SK-N-SH treated with all-trans-retinoic acid at 6 μM for 48 hours (cell line): ENCODE measurements at regions not wholly inside any gene's neighbourhood (a gene's known extent, or its start where the extent isn't known, plus 50 kb on each side); places are given as distances from the start of the nearest gene placed in this dataset.

Experiments used
- ARNTL ChIP-seq: fragments of 450-650 bp; formaldehyde crosslinking; IDR thresholded peaks from 2 replicates; pipeline ENCODE4 v1.5.0; 2020; ENCODE audit warnings: low read depth, mild to moderate bottlenecking, moderate library complexity, borderline replicate concordance
- BACH2 ChIP-seq: fragments of 250-450 bp; sonication (Bioruptor Pico); IDR thresholded peaks from 2 replicates; pipeline ENCODE4 v1.9.0; 2021; ENCODE audit warnings: mild to moderate bottlenecking, borderline replicate concordance
- CSDC2 ChIP-seq: fragments of 250-450 bp; sonication (Bioruptor Pico); IDR thresholded peaks from 2 replicates; pipeline ENCODE4 v1.5.0; 2020; ENCODE audit warnings: mild to moderate bottlenecking, moderate library complexity
- RARB ChIP-seq: fragments of 250-450 bp; sonication (Bioruptor Pico); IDR thresholded peaks from 2 replicates; pipeline ENCODE4 v1.8.0; 2021; ENCODE audit warnings: mild to moderate bottlenecking, moderate library complexity
- TCF4 ChIP-seq: fragments of 250-450 bp; sonication (Bioruptor Pico); IDR thresholded peaks from 2 replicates; pipeline ENCODE4 v1.8.0; 2021; ENCODE audit warnings: mild to moderate bottlenecking, moderate library complexity, borderline replicate concordance
- ZC3H10 ChIP-seq: fragments of 250-450 bp; sonication (Bioruptor Pico); IDR thresholded peaks from 2 replicates; pipeline ENCODE4 v1.5.1; 2021; ENCODE audit warnings: mild to moderate bottlenecking, moderate library complexity
- ZFP3 ChIP-seq: fragments of 250-450 bp; sonication (Bioruptor Pico); IDR thresholded peaks from 2 replicates; pipeline ENCODE4 v1.5.0; 2020; ENCODE audit warnings: mild to moderate bottlenecking, moderate library complexity
- ZFP30 ChIP-seq: fragments of 450-650 bp; formaldehyde crosslinking; IDR thresholded peaks from 2 replicates; pipeline ENCODE4 v1.5.0; 2022; ENCODE audit warnings: mild to moderate bottlenecking, moderate library complexity
- ZNF565 ChIP-seq: fragments of 450-650 bp; formaldehyde crosslinking; conservative IDR thresholded peaks from 2 replicates; pipeline ENCODE4 v1.5.0; 2020; ENCODE audit warnings: low read depth, mild to moderate bottlenecking, moderate library complexity
- ZNF70 ChIP-seq: fragments of 450-650 bp; formaldehyde crosslinking; IDR thresholded peaks from 2 replicates; pipeline ENCODE4 v1.5.0; 2020; ENCODE audit warnings: mild to moderate bottlenecking, moderate library complexity
- TF ChIP-seq, protein P1 (sequence below): fragments of 250-450 bp; sonication (Bioruptor Pico); IDR thresholded peaks from 2 replicates; pipeline ENCODE4 v1.8.0; 2020; ENCODE audit warnings: mild to moderate bottlenecking, moderate library complexity, borderline replicate concordance
- TF ChIP-seq, protein P2 (sequence below): fragments of 250-450 bp; sonication (Bioruptor Pico); IDR thresholded peaks from 2 replicates; pipeline ENCODE4 v1.5.1; 2020; ENCODE audit warnings: low read depth, mild to moderate bottlenecking, moderate library complexity

DNA sequence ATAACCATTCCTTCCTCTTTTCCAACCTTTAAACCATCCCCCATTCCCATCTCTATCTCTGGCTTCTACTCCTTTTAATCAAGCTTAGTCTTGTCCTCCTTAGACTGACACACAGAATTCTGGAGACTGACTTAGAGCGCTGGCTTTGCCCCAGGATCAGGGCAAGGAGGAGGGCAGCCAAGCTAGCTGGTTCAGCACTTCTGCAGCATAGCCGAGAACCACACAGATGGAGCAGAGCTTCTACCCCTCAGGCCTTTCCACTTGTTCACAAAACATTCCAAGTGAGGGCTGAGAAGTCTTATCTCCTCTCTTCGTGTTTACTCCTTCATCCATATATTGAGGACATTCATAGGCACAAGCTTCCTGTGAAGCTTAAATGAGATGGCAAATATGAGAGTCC, 246.5 kb upstream of the PEX5L start:
- TF ChIP-seq ZC3H10 (no peak), ZNF565 (CRISPR knock-in tag) (no peak), RARB (CRISPR knock-in tag) (no peak), ARNTL (CRISPR knock-in tag) (no peak), ZNF70 (CRISPR knock-in tag) (no peak), ZFP3 (CRISPR knock-in tag) (no peak), CSDC2 (no peak), ZFP30 (no peak), TCF4 (CRISPR knock-in tag) (no peak), BACH2 (no peak)
- TF ChIP-seq, protein P1, sequence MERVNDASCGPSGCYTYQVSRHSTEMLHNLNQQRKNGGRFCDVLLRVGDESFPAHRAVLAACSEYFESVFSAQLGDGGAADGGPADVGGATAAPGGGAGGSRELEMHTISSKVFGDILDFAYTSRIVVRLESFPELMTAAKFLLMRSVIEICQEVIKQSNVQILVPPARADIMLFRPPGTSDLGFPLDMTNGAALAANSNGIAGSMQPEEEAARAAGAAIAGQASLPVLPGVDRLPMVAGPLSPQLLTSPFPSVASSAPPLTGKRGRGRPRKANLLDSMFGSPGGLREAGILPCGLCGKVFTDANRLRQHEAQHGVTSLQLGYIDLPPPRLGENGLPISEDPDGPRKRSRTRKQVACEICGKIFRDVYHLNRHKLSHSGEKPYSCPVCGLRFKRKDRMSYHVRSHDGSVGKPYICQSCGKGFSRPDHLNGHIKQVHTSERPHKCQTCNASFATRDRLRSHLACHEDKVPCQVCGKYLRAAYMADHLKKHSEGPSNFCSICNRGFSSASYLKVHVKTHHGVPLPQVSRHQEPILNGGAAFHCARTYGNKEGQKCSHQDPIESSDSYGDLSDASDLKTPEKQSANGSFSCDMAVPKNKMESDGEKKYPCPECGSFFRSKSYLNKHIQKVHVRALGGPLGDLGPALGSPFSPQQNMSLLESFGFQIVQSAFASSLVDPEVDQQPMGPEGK (CRISPR knock-in tag): no peak
- TF ChIP-seq, protein P2, sequence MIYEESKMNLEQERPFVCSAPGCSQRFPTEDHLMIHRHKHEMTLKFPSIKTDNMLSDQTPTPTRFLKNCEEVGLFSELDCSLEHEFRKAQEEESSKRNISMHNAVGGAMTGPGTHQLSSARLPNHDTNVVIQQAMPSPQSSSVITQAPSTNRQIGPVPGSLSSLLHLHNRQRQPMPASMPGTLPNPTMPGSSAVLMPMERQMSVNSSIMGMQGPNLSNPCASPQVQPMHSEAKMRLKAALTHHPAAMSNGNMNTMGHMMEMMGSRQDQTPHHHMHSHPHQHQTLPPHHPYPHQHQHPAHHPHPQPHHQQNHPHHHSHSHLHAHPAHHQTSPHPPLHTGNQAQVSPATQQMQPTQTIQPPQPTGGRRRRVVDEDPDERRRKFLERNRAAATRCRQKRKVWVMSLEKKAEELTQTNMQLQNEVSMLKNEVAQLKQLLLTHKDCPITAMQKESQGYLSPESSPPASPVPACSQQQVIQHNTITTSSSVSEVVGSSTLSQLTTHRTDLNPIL: no peak
